CD4-positive, alpha-beta T cell treated with Interferon alpha-2 for 1 hour (primary cell): ENCODE measurements at regions not wholly inside any gene's neighbourhood (a gene's known extent, or its start where the extent isn't known, plus 50 kb on each side); places are given as distances from the start of the nearest gene placed in this dataset.

Source experiments
- DNase-seq, 2 donors: peaks; one replicate each; pipeline ENCODE4 v3.0.0-alpha.2; 2020 to 2022

DNA sequence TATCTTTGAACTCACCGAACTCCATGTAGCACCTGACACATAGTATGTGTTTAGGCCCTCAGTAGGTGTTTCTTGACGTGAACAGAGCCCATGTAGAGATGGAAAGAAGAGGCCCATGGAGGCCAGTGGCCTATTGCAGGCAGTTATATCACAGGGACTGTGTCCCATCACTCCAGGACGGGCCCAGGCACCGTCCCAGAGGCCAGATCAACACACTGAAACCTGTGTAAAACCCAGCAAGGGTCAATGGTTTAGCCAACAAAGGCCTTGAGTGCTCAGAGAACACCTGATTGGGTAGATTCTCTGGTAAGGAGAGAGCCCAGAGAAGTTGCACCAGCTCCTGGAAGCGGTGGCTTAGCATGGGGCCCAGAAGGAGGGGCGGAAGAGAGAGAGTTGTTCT lies 82.8 kb downstream of the INHBB start:
- no peak for DNase-seq

DNA sequence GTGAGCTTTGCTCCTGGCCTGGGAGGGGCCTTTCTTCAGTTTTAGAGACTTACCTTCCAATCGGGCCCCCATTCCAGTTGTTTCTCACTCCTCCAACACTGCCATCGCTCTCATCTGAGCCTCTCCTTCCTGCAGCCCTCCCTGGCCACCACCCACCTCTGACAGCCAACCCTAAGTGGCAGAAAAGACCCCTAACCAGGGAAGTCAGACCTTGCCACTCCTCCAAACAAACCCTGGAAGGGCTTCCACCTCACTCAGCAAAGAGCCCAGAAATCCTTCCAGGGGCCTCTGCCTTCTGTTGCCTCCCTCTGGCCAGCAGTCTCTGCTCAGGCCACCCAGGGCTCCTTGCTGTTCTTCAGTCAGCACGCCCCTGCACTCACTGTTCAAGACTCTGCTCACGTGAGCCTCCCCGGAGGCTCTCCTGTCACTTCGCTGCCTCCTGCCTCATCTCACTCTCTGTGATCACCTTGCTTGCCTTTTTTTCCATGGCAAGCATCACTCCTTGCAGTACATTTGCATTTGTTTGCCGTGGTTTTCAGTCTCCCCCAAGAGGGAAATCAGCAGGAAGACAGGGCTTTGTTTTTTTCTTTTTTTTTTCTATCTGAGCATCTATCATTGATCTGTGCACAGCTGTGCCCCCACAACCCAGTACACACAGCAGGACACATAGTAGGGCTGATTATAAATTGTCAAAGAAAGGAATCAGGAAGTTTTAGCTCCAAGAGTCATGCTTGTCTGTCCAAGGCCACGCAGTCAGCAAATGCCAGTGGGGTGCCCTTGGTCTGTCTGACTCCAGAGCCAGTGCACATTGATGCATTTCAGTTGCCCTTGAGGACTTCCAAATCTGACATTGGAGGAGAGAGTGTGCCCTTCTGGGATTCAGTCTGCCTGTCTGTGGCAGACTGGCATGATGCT lies 83.9 kb downstream of the INHBB start:
- DNase-seq = no peak

- no peak for DNase-seq
These were observed 84.5 kb downstream of the INHBB start for GRCh38 chr2:120430501-120430830.

GRCh38 chr2:120430957-120431356 lies 85.0 kb downstream of the INHBB start:
- DNase-seq = no peak

DNA sequence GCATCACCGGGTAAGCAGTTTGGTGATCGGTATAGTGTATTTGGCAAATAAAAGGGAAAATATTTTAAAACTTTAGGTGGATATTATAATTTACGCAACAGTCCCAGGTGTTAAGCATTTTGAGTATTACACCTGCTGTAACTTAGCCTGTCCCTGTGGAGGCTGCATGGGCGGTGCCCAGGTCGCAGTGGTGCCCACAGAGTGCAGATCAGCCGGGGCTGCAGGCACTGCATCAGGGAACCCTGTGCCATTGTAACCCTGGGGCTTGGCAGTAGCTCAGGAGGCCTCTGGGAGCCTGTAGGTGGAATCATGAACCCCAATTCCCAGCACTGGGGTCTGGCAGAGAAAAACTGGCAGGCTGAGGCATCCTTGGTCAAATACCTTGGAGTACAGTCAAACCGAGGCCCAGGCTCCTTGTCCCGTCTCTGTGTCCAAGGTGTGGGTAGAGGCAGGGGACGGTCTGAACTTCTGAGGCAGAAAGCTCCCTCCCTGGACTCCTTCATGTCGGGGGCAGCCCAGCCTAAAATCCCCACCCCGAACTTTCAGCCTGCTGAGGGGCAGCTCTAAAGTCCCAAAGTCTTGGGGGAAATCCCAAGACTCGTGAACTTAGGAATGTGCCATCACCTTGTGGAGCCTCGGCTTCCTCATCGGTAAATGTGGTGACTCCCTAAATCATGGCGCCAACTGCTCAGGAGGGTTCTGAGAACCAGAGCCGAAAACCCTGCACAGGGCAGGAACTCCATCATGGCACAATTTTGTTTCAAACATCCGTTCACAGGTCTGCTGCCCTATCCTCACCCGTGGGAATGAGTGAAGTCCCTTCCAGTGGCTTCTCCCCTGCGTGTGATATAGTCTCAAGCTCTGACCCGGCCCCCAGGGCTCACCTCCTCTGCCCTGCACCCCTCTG lies 85.7 kb downstream of the INHBB start:
- DNase-seq = no peak

- DNase-seq = no peak
These were observed 86.5 kb downstream of the INHBB start for GRCh38 chr2:120432293-120432975.

- DNase-seq = no peak
These were observed 87.3 kb downstream of the INHBB start for GRCh38 chr2:120432976-120433815.

GRCh38 chr2:120433816-120434290 lies 87.9 kb downstream of the INHBB start:
- no peak for DNase-seq

GRCh38 chr2:120434492-120435308 lies 88.8 kb downstream of the INHBB start:
- DNase-seq = no peak

GRCh38 chr2:120435671-120436459 lies 89.9 kb downstream of the INHBB start:
- DNase-seq = no peak

DNA sequence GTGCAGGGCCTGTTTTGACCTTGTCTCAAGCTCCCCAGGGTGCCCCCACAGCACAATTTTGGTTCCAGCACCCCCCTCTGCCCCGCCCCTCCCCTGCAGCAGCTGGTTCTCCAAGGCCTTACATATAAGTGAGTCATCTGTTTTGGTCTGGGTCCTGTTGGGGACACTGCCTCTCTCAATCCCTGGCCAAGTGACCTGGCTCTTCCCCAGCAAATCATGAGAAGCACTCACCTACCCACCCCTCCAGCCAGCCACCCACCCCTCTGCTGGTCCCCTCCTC lies 90.5 kb downstream of the INHBB start:
- no peak for DNase-seq

GRCh38 chr2:120436885-120437603 lies 91.1 kb downstream of the INHBB start:
- DNase-seq = peak in 1 of 2 donors; percentile 6

DNA sequence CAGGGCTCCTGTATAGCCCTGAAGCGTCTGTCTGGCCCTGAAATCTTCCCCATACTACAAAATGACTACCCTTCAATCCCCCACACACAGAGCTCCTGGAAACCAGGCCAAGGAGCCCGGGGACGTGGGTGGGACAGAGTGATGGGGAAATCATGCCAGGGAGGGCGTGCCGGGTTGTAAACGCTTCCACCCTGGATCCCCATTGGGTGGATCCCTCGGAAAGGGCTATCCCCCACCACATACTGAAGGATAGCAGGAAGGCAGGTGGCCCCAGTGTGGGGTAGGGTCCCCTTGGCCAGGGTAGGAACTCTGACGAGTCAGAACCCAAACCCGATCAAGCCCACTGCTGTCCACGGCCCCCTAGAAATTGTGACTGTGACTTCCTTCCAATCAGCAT lies 91.7 kb downstream of the INHBB start:
- no peak for DNase-seq

- DNase-seq = no peak
These were observed 92.5 kb downstream of the INHBB start for GRCh38 chr2:120438301-120439066.

GRCh38 chr2:120439067-120439368 lies 93.1 kb downstream of the INHBB start:
- no peak for DNase-seq

DNA sequence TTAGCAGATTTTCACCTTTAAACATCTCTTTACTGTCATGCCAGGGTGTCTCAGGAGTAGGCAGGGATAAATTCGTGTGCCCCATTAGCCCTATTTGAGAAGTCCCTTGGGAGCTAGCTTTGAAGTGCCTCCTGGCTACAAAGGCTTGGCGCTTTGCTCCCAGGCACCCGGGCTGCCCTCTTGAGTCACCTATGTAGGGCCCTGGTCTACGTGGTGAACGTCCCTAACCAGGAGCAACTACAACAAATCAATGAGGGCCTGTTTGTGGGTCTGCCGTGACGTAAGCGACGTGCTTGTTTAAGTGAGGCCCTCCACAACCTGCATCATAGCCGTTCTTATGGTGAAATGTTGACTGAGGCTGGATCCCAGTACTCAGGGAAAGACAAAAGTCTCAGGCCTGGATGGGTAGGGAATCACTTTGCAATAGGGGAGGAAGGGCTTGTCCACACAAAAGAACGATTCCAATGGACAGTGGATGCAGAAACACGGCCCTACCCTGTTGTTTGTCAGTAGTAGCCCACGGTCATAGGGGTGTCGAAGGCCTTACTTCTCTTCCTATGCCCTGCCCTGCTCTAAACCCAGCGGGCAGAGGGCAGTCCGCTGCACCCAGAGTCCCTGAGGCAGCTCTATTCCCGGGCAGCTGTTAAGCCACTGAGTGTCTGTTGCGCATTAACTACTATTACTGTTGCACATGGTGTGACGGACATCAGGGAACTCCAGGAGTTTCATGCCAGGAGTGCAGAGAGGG lies 93.9 kb downstream of the INHBB start:
- DNase-seq = no peak

GRCh38 chr2:120440521-120441350 lies 94.8 kb downstream of the INHBB start:
- DNase-seq = no peak

DNA sequence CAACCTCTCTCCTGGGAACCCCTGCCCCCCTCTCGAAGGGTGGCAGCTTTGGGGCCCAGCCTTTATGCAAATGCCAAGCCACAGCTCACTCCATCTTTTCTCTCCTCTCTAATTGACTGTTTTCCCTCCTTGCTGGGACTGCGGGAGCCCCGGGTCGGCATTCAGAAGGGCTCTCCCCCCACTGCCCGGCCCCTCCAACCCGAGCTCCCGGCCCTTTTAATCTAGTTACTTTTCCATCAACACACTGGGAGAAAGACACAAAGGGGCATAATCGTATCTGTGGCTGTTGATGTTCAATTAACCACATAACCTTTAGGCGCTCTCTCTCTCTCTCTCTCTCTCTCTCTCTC lies 95.4 kb downstream of the INHBB start:
- no peak for DNase-seq
